ENCODE measurements at regions not wholly inside any gene's neighbourhood (a gene's known extent, or its start where the extent isn't known, plus 50 kb on each side); places are given as distances from the start of the nearest gene placed in this dataset.

- POLR2A ChIA-PET, result no interaction called here
Measured at GRCh38 chr4:54165011-54165410, 64.1 kb upstream of the PDGFRA start.

GRCh38 chr4:54165438-54165837 is 63.7 kb upstream of the PDGFRA start:
- no peak overlapping the region for H3K4me3 ChIP-seq
- DNase-seq (ENCODE audit: extremely low read depth in 1 of 4, low spot score in 3 of 4), result no peak
- POLR2A ChIA-PET, result no interaction called here
- BruUV-seq (replicated peaks), result no TSS peak
- no peaks in the 10 kb centered on the region for H3K36me3 ChIP-seq (ENCODE audit: control insufficient read depth, insufficient read depth, low read length)
- ATAC-seq, result no peak
- H3K4me2 ChIP-seq (ENCODE audit: insufficient read depth, low read length), result no peak overlapping the region
- no peaks in the 10 kb centered on the region for H3K4me1 ChIP-seq (replicated peaks in 1 of 2; ENCODE audit: control insufficient read depth in 2 of 2, insufficient read depth in 2 of 2, low read length in 2 of 2)
- no peak for FAIRE-seq
- no peaks in the 10 kb centered on the region; a peak in 1 of 5 replicates for H3K27me3 ChIP-seq (ENCODE audit: control insufficient read depth in 2 of 2, insufficient read depth in 2 of 2, low read length in 2 of 2)
- CTCF ChIA-PET (ENCODE audit: low intra/inter-chr PET ratio), result no interaction called here
- H3K9me1 ChIP-seq (ENCODE audit: control insufficient read depth, insufficient read depth, low read length), result no peaks in the 10 kb centered on the region
- H3K9ac ChIP-seq (ENCODE audit: insufficient read depth in 1 of 2, low read depth in 2 of 2, low read length in 2 of 2), result no peak overlapping the region
- intact Hi-C loops (cut with micrococcal nuclease) (no loop called here), in situ Hi-C loops (cut with MboI) (no loop called here)
- no peaks in the 10 kb centered on the region; the same call in 1 of the 2 replicates for H4K20me1 ChIP-seq (replicated peaks; ENCODE audit: control insufficient read depth, insufficient read depth, low read length)
- H3K27ac ChIP-seq (ENCODE audit: extremely low read depth, low read depth, low read length), result no peak overlapping the region
- H2AFZ ChIP-seq (ENCODE audit: low read depth, low read length), result no peak overlapping the region
- no peaks in the 10 kb centered on the region for H3K79me2 ChIP-seq (ENCODE audit: control insufficient read depth, insufficient read depth, low read length)
- H3K9me3 ChIP-seq (replicated peaks; ENCODE audit: control insufficient read depth, insufficient read depth, low read depth, low read length), result no peaks in the 10 kb centered on the region
- TF ChIP-seq E2F8 (IDR thresholded peaks at IDR 0.05; ENCODE audit: low read depth, partially characterized antibody) (no peak), MIER1 (IDR thresholded peaks at IDR 0.05; ENCODE audit: low read depth) (no peak), SOX6 (IDR thresholded peaks at IDR 0.05) (no peak), TAF7 (tag; IDR thresholded peaks at IDR 0.05) (no peak), ATF2 (CRISPR knock-in tag; IDR thresholded peaks at IDR 0.05) (no peak), FIP1L1 (IDR thresholded peaks at IDR 0.05; ENCODE audit: low read depth, low read length, poor library complexity, severe bottlenecking) (no peak)

More at GRCh38 chr4:54165011-54165410, 64.1 kb upstream of the PDGFRA start:
- Histone ChIP-seq H3K36me3 (ENCODE audit: control insufficient read depth, insufficient read depth, low read length) (no peaks in the 10 kb centered on the region), H3K27me3 (ENCODE audit: control insufficient read depth in 2 of 2, insufficient read depth in 2 of 2, low read length in 2 of 2) (no peaks in the 10 kb centered on the region; a peak in 1 of 5 replicates), H4K20me1 (replicated peaks; ENCODE audit: control insufficient read depth, insufficient read depth, low read length) (no peaks in the 10 kb centered on the region), H3K4me3 (no peak overlapping the region), H3K4me2 (ENCODE audit: insufficient read depth, low read length) (no peak overlapping the region), H3K27ac (ENCODE audit: extremely low read depth, low read depth, low read length) (no peak overlapping the region), H2AFZ (ENCODE audit: low read depth, low read length) (no peak overlapping the region), H3K79me2 (ENCODE audit: control insufficient read depth, insufficient read depth, low read length) (no peaks in the 10 kb centered on the region), H3K4me1 (replicated peaks in 1 of 2; ENCODE audit: control insufficient read depth in 2 of 2, insufficient read depth in 2 of 2, low read length in 2 of 2) (no peaks in the 10 kb centered on the region), H3K9ac (ENCODE audit: insufficient read depth in 1 of 2, low read depth in 2 of 2, low read length in 2 of 2) (no peak overlapping the region), H3K9me3 (replicated peaks; ENCODE audit: control insufficient read depth, insufficient read depth, low read depth, low read length) (no peaks in the 10 kb centered on the region), H3K9me1 (ENCODE audit: control insufficient read depth, insufficient read depth, low read length) (no peaks in the 10 kb centered on the region)
- 0% methylated on average over 4 of the region's 4 CpGs for WGBS (ENCODE audit: insufficient coverage, low coverage, missing lambda C conversion rate)
- in situ Hi-C loops (cut with MboI) (no loop called here), intact Hi-C loops (cut with micrococcal nuclease) (no loop called here)
- TF ChIP-seq MYBL2 (IDR thresholded peaks at IDR 0.05; ENCODE audit: low read depth), result no peak
- no peak for TF ChIP-seq MYBL2 (CRISPR knock-in tag; IDR thresholded peaks at IDR 0.05; ENCODE audit: borderline replicate concordance)
- TF ChIP-seq JUNB (CRISPR knock-in tag; conservative IDR thresholded peaks at IDR 0.05), result no peak
- no peak for TF ChIP-seq ILK (tag; IDR thresholded peaks at IDR 0.05; ENCODE audit: borderline replicate concordance, low read depth)
- TF ChIP-seq SRF (CRISPR knock-in tag; IDR thresholded peaks at IDR 0.05), result no peak
- TF ChIP-seq ATF4 (CRISPR knock-in tag; IDR thresholded peaks at IDR 0.05), result no peak
- no peak for TF ChIP-seq POLR3G (IDR thresholded peaks at IDR 0.05; ENCODE audit: extremely low read depth, insufficient read length, insufficient replicate concordance)
- no peak for TF ChIP-seq GATAD2B (IDR thresholded peaks at IDR 0.05; ENCODE audit: borderline replicate concordance)
- TF ChIP-seq CHD1 (IDR thresholded peaks at IDR 0.05; ENCODE audit: low read length), result no peak
- no peak for TF ChIP-seq MEIS2 (IDR thresholded peaks at IDR 0.05; ENCODE audit: partially characterized antibody)
- TF ChIP-seq CREM (IDR thresholded peaks at IDR 0.05; ENCODE audit: low read depth), result no peak
- FAIRE-seq (no peak), DNase-seq (ENCODE audit: extremely low read depth in 1 of 4, low spot score in 3 of 4) (no peak), ATAC-seq (no peak)
- no TSS peak for BruUV-seq (replicated peaks)
- CTCF ChIA-PET (ENCODE audit: low intra/inter-chr PET ratio), result no interaction called here
